ENCODE measurements at regions not wholly inside any gene's neighbourhood (a gene's known extent, or its start where the extent isn't known, plus 50 kb on each side); places are given as distances from the start of the nearest gene placed in this dataset.

- H3K4me1 ChIP-seq, result peaks cover 6 to 14% (median 9%) of the 10 kb centered on the region in 10 experiments; a peak in 16 of 20 replicates
Measured at GRCh38 chr21:41622201-41622600, 114.2 kb upstream of the TMPRSS2 start.

GRCh38 chr21:41621513-41621912 is 113.6 kb upstream of the TMPRSS2 start:
- Histone ChIP-seq H4K20me1 (no peaks in the 10 kb centered on the region), H3K4me3 (no peak overlapping the region), H3K36me3 (no peaks in the 10 kb centered on the region), H3K9me3 (replicated peaks in 1 of 11) (peaks cover 23 to 36% (median 29%) of the 10 kb centered on the region in 11 experiments), H3K27ac (no peak overlapping the region), H3K9ac (no peak overlapping the region), H3K4me2 (no peak overlapping the region), H3K27me3 (no peaks in the 10 kb centered on the region), H3K4me1 (peaks cover 6 to 14% (median 9%) of the 10 kb centered on the region in 10 experiments; a peak in 16 of 20 replicates)
- TF ChIP-seq Cebpa-rat (IDR thresholded peaks at IDR 0.05), result no peak

More at GRCh38 chr21:41622201-41622600, 114.2 kb upstream of the TMPRSS2 start:
- no peak for TF ChIP-seq Cebpa-rat (IDR thresholded peaks at IDR 0.05)
- Histone ChIP-seq H3K27me3 (no peaks in the 10 kb centered on the region), H4K20me1 (no peaks in the 10 kb centered on the region), H3K4me2 (0 out of 22 replicates have a peak overlapping the region, but pooled peaks of 1 of the 11 experiments have one; percentile 54), H3K27ac (no peak overlapping the region), H3K36me3 (no peaks in the 10 kb centered on the region), H3K9ac (no peak overlapping the region), H3K9me3 (replicated peaks in 1 of 11) (peaks cover 23 to 36% (median 29%) of the 10 kb centered on the region in 11 experiments), H3K4me3 (no peak overlapping the region)

- no peak overlapping the region for H3K27ac ChIP-seq
- H4K20me1 ChIP-seq, result no peaks in the 10 kb centered on the region
- peak overlapping the region in 3 of 11 experiments; percentile 17 to 40 (median 18); a peak in 2 of 22 replicates for H3K4me2 ChIP-seq
- H3K9ac ChIP-seq, result no peak overlapping the region
- H3K4me1 ChIP-seq, result peaks cover 6 to 14% (median 9%) of the 10 kb centered on the region in 10 experiments; a peak in 16 of 20 replicates
- peaks cover 23 to 35% (median 29%) of the 10 kb centered on the region in 11 experiments for H3K9me3 ChIP-seq (replicated peaks in 1 of 11)
- no peaks in the 10 kb centered on the region for H3K27me3 ChIP-seq
- H3K36me3 ChIP-seq, result no peaks in the 10 kb centered on the region
- 0 out of 22 replicates have a peak, but pooled peaks of 2 of the 11 experiments have one; percentile 11 to 21 for TF ChIP-seq Cebpa-rat (IDR thresholded peaks at IDR 0.05)
- no peak overlapping the region for H3K4me3 ChIP-seq
Measured at GRCh38 chr21:41620982-41621381, 113.0 kb upstream of the TMPRSS2 start.

GRCh38 chr21:41620541-41620940 is 112.6 kb upstream of the TMPRSS2 start:
- no peak overlapping the region for H3K27ac ChIP-seq

GRCh38 chr21:41616031-41616591 is 108.2 kb upstream of the TMPRSS2 start:
- no peaks in the 10 kb centered on the region for H3K36me3 ChIP-seq
- peaks cover 0 to 19% (median 2%) of the 10 kb centered on the region in 10 experiments; a peak in 7 of 20 replicates for H3K4me1 ChIP-seq
- H3K9ac ChIP-seq, result no peak overlapping the region
- H3K4me3 ChIP-seq, result no peak overlapping the region
- H3K27ac ChIP-seq, result no peak overlapping the region
- no peaks in the 10 kb centered on the region for H4K20me1 ChIP-seq
- H3K9me3 ChIP-seq (replicated peaks in 1 of 11), result no peaks in the 10 kb centered on the region
- H3K27me3 ChIP-seq, result no peaks in the 10 kb centered on the region
- TF ChIP-seq Cebpa-rat (IDR thresholded peaks at IDR 0.05), result no peak
- H3K4me2 ChIP-seq, result no peak overlapping the region

More at GRCh38 chr21:41620541-41620940, 112.6 kb upstream of the TMPRSS2 start:
- peaks cover 23 to 31% (median 27%) of the 10 kb centered on the region in 11 experiments for H3K9me3 ChIP-seq (replicated peaks in 1 of 11)
- no peak overlapping the region for H3K4me3 ChIP-seq
- H3K36me3 ChIP-seq, result no peaks in the 10 kb centered on the region
- peaks cover 6 to 14% (median 9%) of the 10 kb centered on the region in 10 experiments; a peak in 16 of 20 replicates for H3K4me1 ChIP-seq
- H4K20me1 ChIP-seq, result no peaks in the 10 kb centered on the region
- peak overlapping the region in 6 of 11 experiments; percentile 4 to 40 (median 18); a peak in 5 of 22 replicates for H3K4me2 ChIP-seq
- no peaks in the 10 kb centered on the region for H3K27me3 ChIP-seq
- TF ChIP-seq Cebpa-rat (IDR thresholded peaks at IDR 0.05), result no peak
- no peak overlapping the region for H3K9ac ChIP-seq

GRCh38 chr21:41615613-41616012 is 107.7 kb upstream of the TMPRSS2 start:
- no peak overlapping the region for H3K4me2 ChIP-seq
- no peak overlapping the region for H3K9ac ChIP-seq
- no peaks in the 10 kb centered on the region for H3K36me3 ChIP-seq
- H3K27ac ChIP-seq, result no peak overlapping the region
- no peaks in the 10 kb centered on the region for H4K20me1 ChIP-seq
- no peak for TF ChIP-seq Cebpa-rat (IDR thresholded peaks at IDR 0.05)
- no peak overlapping the region for H3K4me3 ChIP-seq
- peaks cover 0 to 18% (median 1%) of the 10 kb centered on the region in 10 experiments; a peak in 7 of 20 replicates for H3K4me1 ChIP-seq
- H3K27me3 ChIP-seq, result no peaks in the 10 kb centered on the region
- H3K9me3 ChIP-seq (replicated peaks in 1 of 11), result no peaks in the 10 kb centered on the region

- no peak overlapping the region for H3K27ac ChIP-seq
- no peaks in the 10 kb centered on the region for H3K9me3 ChIP-seq (replicated peaks in 1 of 11)
- no peaks in the 10 kb centered on the region for H3K36me3 ChIP-seq
- H3K9ac ChIP-seq, result no peak overlapping the region
- no peaks in the 10 kb centered on the region for H4K20me1 ChIP-seq
- no peaks in the 10 kb centered on the region for H3K27me3 ChIP-seq
- TF ChIP-seq Cebpa-rat (IDR thresholded peaks at IDR 0.05), result no peak
- no peak overlapping the region; a peak in 1 of 22 replicates for H3K4me2 ChIP-seq
- peaks cover 0 to 15% (median 0%) of the 10 kb centered on the region in 10 experiments; a peak in 4 of 20 replicates for H3K4me1 ChIP-seq
- no peak overlapping the region for H3K4me3 ChIP-seq
Measured at GRCh38 chr21:41614511-41614910, 106.6 kb upstream of the TMPRSS2 start.

GRCh38 chr21:41613533-41613909 is 105.6 kb upstream of the TMPRSS2 start:
- no peak for TF ChIP-seq Cebpa-rat (IDR thresholded peaks at IDR 0.05)
- no peaks in the 10 kb centered on the region for H3K27me3 ChIP-seq
- H3K4me2 ChIP-seq, result no peak overlapping the region
- H3K4me1 ChIP-seq, result peaks cover 0 to 15% (median 0%) of the 10 kb centered on the region in 10 experiments; a peak in 4 of 20 replicates
- no peak overlapping the region for H3K27ac ChIP-seq
- no peak overlapping the region for H3K4me3 ChIP-seq
- H3K9ac ChIP-seq, result no peak overlapping the region
- no peaks in the 10 kb centered on the region for H3K9me3 ChIP-seq (replicated peaks in 1 of 11)
- H3K36me3 ChIP-seq, result no peaks in the 10 kb centered on the region
- H4K20me1 ChIP-seq, result no peaks in the 10 kb centered on the region

GRCh38 chr21:41612674-41613532 is 104.9 kb upstream of the TMPRSS2 start:
- H3K9me3 ChIP-seq (replicated peaks in 1 of 11), result no peaks in the 10 kb centered on the region
- no peaks in the 10 kb centered on the region for H4K20me1 ChIP-seq
- no peaks in the 10 kb centered on the region for H3K27me3 ChIP-seq
- H3K9ac ChIP-seq, result no peak overlapping the region
- no peak overlapping the region for H3K4me3 ChIP-seq
- no peak overlapping the region; a peak in 1 of 22 replicates for H3K4me2 ChIP-seq
- no peaks in the 10 kb centered on the region for H3K36me3 ChIP-seq
- TF ChIP-seq Cebpa-rat (IDR thresholded peaks at IDR 0.05), result no peak
- no peak overlapping the region for H3K27ac ChIP-seq
- H3K4me1 ChIP-seq, result peaks cover 0 to 15% (median 0%) of the 10 kb centered on the region in 10 experiments; a peak in 4 of 20 replicates

Data from BLaER1 treated with 17β-estradiol and CSF1 and Interleukin-3, amounts not matched to agents 10 nM and 100 nM (cell line).